ENCODE measurements at regions not wholly inside any gene's neighbourhood (a gene's known extent, or its start where the extent isn't known, plus 50 kb on each side); places are given as distances from the start of the nearest gene placed in this dataset.
"Not testable (repeated sequence)": the region's sequence is repeated elsewhere in the genome, so short reads cannot be mapped to it uniquely, and the experiment has no call there.

DNA sequence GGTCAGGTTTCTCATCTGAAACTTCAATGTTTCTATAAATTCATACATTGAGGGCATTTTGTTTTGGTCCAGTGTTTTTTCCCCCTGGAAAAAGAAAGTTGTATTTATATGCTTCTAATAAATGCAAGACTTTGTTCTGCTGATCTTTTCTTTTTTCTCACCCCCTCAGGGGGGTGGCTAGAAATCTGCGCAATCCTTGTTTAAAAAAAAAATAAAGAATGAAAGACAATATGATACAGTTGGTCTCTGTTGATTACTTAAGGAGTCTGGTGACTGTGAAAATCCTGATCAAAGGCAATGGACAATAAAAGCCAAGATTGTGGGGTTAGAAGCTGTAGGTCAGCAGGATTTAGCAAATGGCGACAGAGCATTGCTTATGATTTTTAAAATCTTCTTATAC, 180.5 kb downstream of the KIT start:
- Mint-ChIP-seq H3K4me3 (no peak overlapping the region), H3K27ac (no peak overlapping the region), H3K27me3 (no peaks in the 10 kb centered on the region), H3K36me3 (ENCODE audit: low read depth) (no peaks in the 10 kb centered on the region), H3K4me1 (ENCODE audit: low read depth) (no peaks in the 10 kb centered on the region), H3K9me3 (no peaks in the 10 kb centered on the region)
- no peak for DNase-seq

DNA sequence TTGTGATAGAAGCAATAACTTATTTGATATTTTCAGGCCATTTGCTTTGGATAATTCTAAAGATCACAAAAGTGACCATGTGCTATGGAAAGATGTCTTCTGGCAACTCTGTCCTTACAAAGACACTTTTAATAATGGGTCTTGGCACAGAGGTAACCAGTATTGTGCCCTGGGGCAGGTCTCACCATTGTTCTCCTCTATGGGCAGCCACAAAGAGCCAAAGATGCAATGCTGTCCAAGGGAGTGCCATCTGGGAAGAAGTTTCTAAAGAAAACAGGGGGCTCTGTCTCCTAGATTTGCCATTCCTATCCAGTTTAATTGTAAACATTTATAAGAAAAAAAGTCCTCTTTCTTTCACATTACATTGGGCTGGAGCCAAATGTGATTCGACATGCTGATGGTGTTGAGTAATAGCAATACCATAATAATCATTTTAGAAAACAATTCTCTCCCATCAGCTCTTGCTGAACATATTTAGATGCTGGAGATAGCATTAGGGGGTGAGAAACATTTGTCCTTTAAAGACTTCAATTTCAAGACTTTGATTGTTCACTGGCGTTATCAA, 179.9 kb downstream of the KIT start:
- Mint-ChIP-seq H3K27me3 (no peaks in the 10 kb centered on the region), H3K4me1 (ENCODE audit: low read depth) (no peaks in the 10 kb centered on the region), H3K9me3 (no peaks in the 10 kb centered on the region), H3K4me3 (no peak overlapping the region), H3K27ac (no peak overlapping the region), H3K36me3 (ENCODE audit: low read depth) (no peaks in the 10 kb centered on the region)
- no peak for DNase-seq

- H3K27ac Mint-ChIP-seq; H3K36me3 Mint-ChIP-seq (ENCODE audit: low read depth); DNase-seq; H3K9me3 Mint-ChIP-seq; H3K4me1 Mint-ChIP-seq (ENCODE audit: low read depth); H3K27me3 Mint-ChIP-seq; H3K4me3 Mint-ChIP-seq: not testable (repeated sequence)
These were observed 170.6 kb downstream of the KIT start for GRCh38 chr4:54828361-54828760.

DNA sequence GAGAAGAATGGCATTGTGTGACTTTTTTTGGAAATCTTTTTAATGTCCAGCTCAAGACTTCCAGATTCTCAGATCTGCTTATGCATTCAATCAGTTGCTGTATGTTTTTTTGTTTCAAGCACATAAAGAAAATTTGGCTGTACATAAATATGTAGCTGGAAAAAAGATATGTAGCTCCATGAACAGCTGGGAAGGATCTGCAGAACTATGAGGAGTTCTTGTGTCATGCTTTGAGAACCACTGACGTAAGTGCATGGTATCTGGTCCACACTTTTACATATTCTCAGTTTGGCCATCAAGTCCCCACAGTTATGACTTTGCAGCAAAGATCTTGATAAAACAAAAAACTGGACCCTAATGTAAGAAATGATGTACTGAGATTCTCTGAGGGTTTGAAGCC, 165.9 kb downstream of the KIT start:
- Mint-ChIP-seq H3K36me3 (ENCODE audit: low read depth) (no peaks in the 10 kb centered on the region), H3K9me3 (no peaks in the 10 kb centered on the region), H3K27ac (no peak overlapping the region), H3K27me3 (peaks cover 6% of the 10 kb centered on the region), H3K4me1 (ENCODE audit: low read depth) (no peaks in the 10 kb centered on the region), H3K4me3 (no peak overlapping the region)
- no peak for DNase-seq

DNA sequence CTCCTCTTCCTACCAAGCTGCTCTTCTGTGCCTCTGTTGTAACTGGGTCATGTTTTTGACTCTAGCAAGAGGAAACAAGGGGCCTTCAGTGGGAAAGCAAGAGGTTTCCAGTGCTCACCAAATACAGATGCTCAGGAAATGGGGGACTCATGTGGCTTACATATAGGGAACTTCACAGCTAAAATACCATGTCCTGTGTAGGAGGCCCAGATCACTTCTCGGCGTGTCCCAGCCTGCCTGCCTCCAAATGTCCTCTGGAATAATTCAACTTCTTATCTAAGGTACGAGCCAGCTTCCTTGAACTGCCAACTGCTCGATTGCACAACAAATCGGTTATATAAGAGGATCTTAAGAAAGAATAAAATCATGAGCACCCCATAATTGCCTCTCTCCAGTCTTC, 161.3 kb downstream of the KIT start:
- no peaks in the 10 kb centered on the region for H3K9me3 Mint-ChIP-seq
- no peak overlapping the region for H3K27ac Mint-ChIP-seq
- DNase-seq, result no peak

DNA sequence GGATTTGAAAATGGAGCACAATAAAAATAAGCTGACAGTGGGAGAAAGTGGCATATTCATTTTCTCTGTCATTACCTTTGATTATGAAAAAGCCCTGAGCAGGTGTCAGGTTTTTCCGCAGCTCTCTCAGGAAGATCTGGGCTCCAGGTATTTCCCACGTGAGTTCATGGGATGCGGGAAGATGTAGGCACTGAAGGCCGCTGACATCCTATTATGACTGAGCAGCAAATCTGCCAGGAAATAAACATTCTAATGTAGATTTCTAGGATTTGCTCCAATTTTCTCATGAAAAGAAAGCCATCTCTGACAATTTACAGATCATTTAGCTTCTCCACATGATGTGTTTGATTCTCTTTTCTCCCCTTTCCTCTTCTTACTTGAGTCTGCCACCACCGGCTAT, 160.7 kb downstream of the KIT start:
- DNase-seq, result no peak
- Mint-ChIP-seq H3K4me3 (no peak overlapping the region), H3K9me3 (no peaks in the 10 kb centered on the region), H3K36me3 (ENCODE audit: low read depth) (no peaks in the 10 kb centered on the region), H3K27me3 (no peaks in the 10 kb centered on the region), H3K27ac (no peak overlapping the region), H3K4me1 (ENCODE audit: low read depth) (no peaks in the 10 kb centered on the region)

More for the DNA sequence above, 161.3 kb downstream of the KIT start:
- Mint-ChIP-seq H3K36me3 (ENCODE audit: low read depth) (no peaks in the 10 kb centered on the region), H3K27me3 (no peaks in the 10 kb centered on the region), H3K4me1 (ENCODE audit: low read depth) (no peaks in the 10 kb centered on the region), H3K4me3 (no peak overlapping the region)

DNA sequence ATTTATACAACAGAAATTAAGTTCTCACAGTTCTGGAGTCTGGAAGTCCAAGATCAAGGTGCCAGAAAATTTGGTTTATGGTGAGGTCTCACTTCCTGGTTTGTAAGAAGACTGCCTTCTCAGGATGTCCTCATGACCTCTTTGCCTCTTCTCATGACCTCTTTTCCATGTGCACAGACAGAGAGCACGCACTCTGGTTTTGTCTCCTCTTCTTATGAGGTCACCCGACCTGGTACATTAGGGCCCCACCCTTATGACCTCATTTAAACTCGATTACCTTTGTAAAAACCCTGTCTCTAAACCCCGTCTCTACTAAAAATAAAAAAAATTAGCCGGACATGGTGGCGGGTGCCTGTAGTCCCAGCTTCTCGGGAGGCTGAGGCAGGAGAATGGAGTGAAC, 155.9 kb downstream of the KIT start:
- no peaks in the 10 kb centered on the region for H3K36me3 Mint-ChIP-seq (ENCODE audit: low read depth)
- no peak overlapping the region for H3K4me3 Mint-ChIP-seq
- no peaks in the 10 kb centered on the region for H3K27me3 Mint-ChIP-seq
- DNase-seq, result no peak
- no peaks in the 10 kb centered on the region for H3K4me1 Mint-ChIP-seq (ENCODE audit: low read depth)
- H3K9me3 Mint-ChIP-seq, result peaks cover 14% of the 10 kb centered on the region
- H3K27ac Mint-ChIP-seq, result no peak overlapping the region

GRCh38 chr4:54806351-54806750, 148.6 kb downstream of the KIT start:
- DNase-seq, result no peak
- Mint-ChIP-seq H3K36me3 (ENCODE audit: low read depth) (no peaks in the 10 kb centered on the region), H3K27ac (no peak overlapping the region), H3K4me3 (no peak overlapping the region), H3K4me1 (ENCODE audit: low read depth) (peaks cover 2% of the 10 kb centered on the region), H3K9me3 (peaks cover 16% of the 10 kb centered on the region), H3K27me3 (peaks cover 4% of the 10 kb centered on the region)

DNA sequence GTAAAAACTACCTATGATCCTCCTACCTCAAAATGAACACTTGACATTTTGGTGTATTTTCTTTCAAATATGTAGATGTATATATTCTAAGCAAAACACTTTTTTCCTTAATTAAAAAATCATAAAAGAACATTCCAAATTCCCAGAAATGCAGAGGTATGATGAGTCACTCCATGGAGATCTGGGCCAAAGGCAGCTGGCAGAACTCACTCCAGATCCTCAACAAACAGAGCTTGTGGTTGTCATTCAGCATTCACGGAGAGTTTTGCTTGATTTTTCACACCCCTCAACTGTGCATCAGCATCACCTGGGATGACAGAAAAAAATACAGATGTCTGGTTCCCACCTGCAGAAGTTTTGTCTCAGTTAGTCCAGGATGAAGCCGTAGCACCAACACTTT, 144.6 kb downstream of the KIT start:
- Mint-ChIP-seq H3K36me3 (ENCODE audit: low read depth) (no peaks in the 10 kb centered on the region), H3K4me1 (ENCODE audit: low read depth) (peaks cover 2% of the 10 kb centered on the region), H3K27me3 (peaks cover 4% of the 10 kb centered on the region), H3K27ac (no peak overlapping the region), H3K4me3 (no peak overlapping the region), H3K9me3 (peaks cover 7% of the 10 kb centered on the region)
- DNase-seq, result no peak

GRCh38 chr4:54800831-54801530, 143.2 kb downstream of the KIT start:
- H3K27me3 Mint-ChIP-seq, result peaks cover 4% of the 10 kb centered on the region
- H3K9me3 Mint-ChIP-seq, result peaks cover 3% of the 10 kb centered on the region
- H3K36me3 Mint-ChIP-seq (ENCODE audit: low read depth), result no peaks in the 10 kb centered on the region
- DNase-seq, result no peak
- no peak overlapping the region for H3K4me3 Mint-ChIP-seq
- H3K4me1 Mint-ChIP-seq (ENCODE audit: low read depth), result peaks cover 2% of the 10 kb centered on the region
- H3K27ac Mint-ChIP-seq, result no peak overlapping the region

GRCh38 chr4:54794579-54794978, 136.8 kb downstream of the KIT start:
- Mint-ChIP-seq H3K27ac (no peak overlapping the region), H3K4me1 (ENCODE audit: low read depth) (peaks cover 4% of the 10 kb centered on the region)
- DNase-seq, result no peak

DNA sequence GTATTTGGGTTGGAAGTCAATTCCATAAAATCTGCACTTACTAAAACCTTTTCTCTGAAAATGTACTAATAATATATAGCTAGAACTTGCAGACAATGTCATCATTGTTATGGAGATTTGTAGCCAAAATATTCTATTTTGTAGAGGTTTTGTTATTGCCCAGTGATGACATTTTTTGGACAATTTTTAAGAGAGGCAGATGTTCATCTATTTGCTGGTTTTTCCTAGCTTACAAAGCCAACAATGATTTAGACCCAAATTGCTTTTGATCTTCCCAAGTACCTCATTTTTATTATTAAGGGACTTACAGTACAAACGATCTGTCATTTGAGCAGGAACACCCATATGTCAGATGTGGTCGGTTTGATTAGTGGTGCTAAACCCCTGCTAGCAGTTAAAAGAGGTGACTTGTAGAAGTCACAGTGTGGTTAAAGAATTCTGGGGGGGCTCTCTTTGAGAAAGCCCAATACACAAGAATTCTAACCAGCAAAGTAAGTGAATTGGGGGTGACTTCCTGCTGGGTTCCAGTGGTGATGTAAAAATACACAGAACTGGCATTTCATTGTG, 136.2 kb downstream of the KIT start:
- Mint-ChIP-seq H3K4me1 (ENCODE audit: low read depth) (peaks cover 4% of the 10 kb centered on the region), H3K4me3 (no peak overlapping the region), H3K9me3 (no peaks in the 10 kb centered on the region), H3K27me3 (no peaks in the 10 kb centered on the region), H3K36me3 (ENCODE audit: low read depth) (no peaks in the 10 kb centered on the region), H3K27ac (no peak overlapping the region)
- no peak for DNase-seq

More at GRCh38 chr4:54794579-54794978, 136.8 kb downstream of the KIT start:
- H3K4me3 Mint-ChIP-seq, result no peak overlapping the region
- H3K27me3 Mint-ChIP-seq, result no peaks in the 10 kb centered on the region
- H3K36me3 Mint-ChIP-seq (ENCODE audit: low read depth), result no peaks in the 10 kb centered on the region
- no peaks in the 10 kb centered on the region for H3K9me3 Mint-ChIP-seq
